Upper lobe of left lung (tissue), 4 donors: ENCODE measurements at regions not wholly inside any gene's neighbourhood (a gene's known extent, or its start where the extent isn't known, plus 50 kb on each side); places are given as distances from the start of the nearest gene placed in this dataset.

Experiments
- CTCF ChIP-seq, 6 experiments: fragments of 450-650 bp in 4 of 6; fragments of 200-600 bp in 2 of 6; sonication (generic) in 2 of 6; IDR thresholded peaks; one replicate each; pipeline ENCODE4 v1.5.1; 2016 to 2019; ENCODE audit warnings: antibody characterized with exemption in 6 of 6
- EP300 ChIP-seq, 4 donors: sonication (generic); formaldehyde crosslinking; IDR thresholded peaks; one replicate each; pipeline ENCODE4 v1.5.1; 2017; ENCODE audit warnings: antibody characterized with exemption in 4 of 4, control low read depth in 2 of 4
- POLR2A ChIP-seq, 4 donors: fragments of 450-650 bp; IDR thresholded peaks; one replicate each; pipeline ENCODE4 v1.5.1; 2016 to 2017; ENCODE audit warnings: antibody characterized with exemption in 4 of 4, mild to moderate bottlenecking in 2 of 4

- TF ChIP-seq EP300 (IDR thresholded peaks at IDR 0.05) = no peak
- no peak for TF ChIP-seq POLR2A (IDR thresholded peaks at IDR 0.05)
- TF ChIP-seq CTCF (IDR thresholded peaks at IDR 0.05) = no peak
Observed at GRCh38 chr18:23350188-23350587, 102.9 kb upstream of the RIOK3 start.
